WI38 (cell line): ENCODE measurements at regions not wholly inside any gene's neighbourhood (a gene's known extent, or its start where the extent isn't known, plus 50 kb on each side); places are given as distances from the start of the nearest gene placed in this dataset.

Experiments
- H3K4me3 ChIP-seq: 2 replicates; pipeline ENCODE4 v1.5.1; 2011; ENCODE audit warnings: low read depth, mild to moderate bottlenecking, control low read depth, low read length
- CTCF ChIP-seq: IDR thresholded peaks from 2 replicates; pipeline ENCODE4 v1.5.1; 2012; ENCODE audit warnings: low read depth, mild to moderate bottlenecking, control low read depth, low read length

GRCh38 chr6:79783670-79784394 lies 152.7 kb downstream of the SH3BGRL2 start:
- no peak for TF ChIP-seq CTCF
- no peak overlapping the region for H3K4me3 ChIP-seq

DNA sequence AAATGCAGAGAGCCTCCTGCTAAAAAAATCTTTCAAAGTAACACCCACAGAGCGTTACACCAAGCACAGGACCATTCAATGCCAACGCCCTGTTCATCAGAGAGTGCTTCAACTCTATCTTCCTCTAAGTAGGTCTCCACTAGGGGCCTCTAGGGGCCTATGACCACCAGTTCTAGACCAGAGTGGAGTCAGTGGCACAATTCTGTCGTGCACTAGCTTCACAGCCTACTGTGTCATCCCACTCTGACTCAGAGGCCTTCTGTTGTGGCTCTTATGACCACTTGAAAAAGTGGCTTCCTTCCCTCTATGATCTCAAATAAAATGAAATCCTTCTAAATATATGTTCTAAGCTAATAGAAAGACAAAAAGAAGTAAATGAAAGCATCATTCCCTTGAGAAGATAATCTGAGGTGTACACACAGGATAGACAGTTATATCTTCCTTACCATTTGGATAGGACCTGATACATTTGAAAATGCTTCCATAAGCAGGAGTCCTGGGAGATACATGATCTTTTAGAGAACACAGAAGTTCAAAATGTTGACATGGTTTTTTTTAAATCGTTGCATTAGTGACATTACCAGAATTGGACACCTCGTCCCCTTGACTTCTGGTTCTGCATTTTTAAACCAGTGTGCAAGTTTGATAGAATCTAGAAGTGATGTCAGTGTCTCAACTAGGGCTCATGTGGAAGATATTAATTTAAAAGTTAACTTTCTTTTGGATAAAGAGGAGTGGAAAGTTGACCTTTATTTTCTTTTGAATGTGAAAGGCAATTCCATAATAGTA lies 151.9 kb downstream of the SH3BGRL2 start:
- no peak overlapping the region for H3K4me3 ChIP-seq
- no peak for TF ChIP-seq CTCF

- no peak overlapping the region for H3K4me3 ChIP-seq
- no peak for TF ChIP-seq CTCF
Observed at GRCh38 chr6:79781916-79782315, 150.8 kb downstream of the SH3BGRL2 start.

DNA sequence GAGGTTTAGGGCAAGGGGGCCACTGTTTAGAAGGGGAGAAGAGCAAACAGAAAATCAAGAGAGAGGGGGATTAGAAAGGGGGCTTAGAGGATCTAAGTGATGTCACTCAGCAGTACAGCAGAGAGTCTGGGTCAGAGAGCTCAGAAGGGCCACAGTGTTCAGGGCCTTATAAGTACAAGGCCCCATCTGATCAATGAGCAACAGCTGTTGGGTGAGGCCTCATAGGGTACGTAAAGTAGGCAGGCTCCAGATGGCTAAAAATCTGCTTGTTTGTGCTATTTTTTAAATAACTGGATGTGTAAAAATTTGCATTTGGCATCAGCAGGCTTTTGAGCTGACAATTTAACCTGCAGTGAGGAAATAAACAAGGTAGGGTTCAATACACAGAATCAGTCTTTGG lies 149.8 kb downstream of the SH3BGRL2 start:
- no peak for TF ChIP-seq CTCF
- H3K4me3 ChIP-seq, result no peak overlapping the region

GRCh38 chr6:79778816-79779215 lies 147.7 kb downstream of the SH3BGRL2 start:
- TF ChIP-seq CTCF, result no peak
- no peak overlapping the region for H3K4me3 ChIP-seq

- H3K4me3 ChIP-seq, result peak overlapping the region; percentile 43
- TF ChIP-seq CTCF, result peak; percentile 97
Observed at GRCh38 chr6:79777713-79778579, 146.8 kb downstream of the SH3BGRL2 start.
